Activated CD8-positive, alpha-beta T cell treated with anti-CD3 and anti-CD28 coated beads for 36 hours (primary cell): ENCODE measurements at regions not wholly inside any gene's neighbourhood (a gene's known extent, or its start where the extent isn't known, plus 50 kb on each side); places are given as distances from the start of the nearest gene placed in this dataset.

Source experiments
- ATAC-seq: fragments of 200-7000 bp; cut with Tn5 transposase; one replicate; pipeline ENCODE4 v1.10.0; 2021; ENCODE audit warnings: mild to moderate bottlenecking, moderate library complexity
- CTCF ChIA-PET: fragments of 350-600 bp; sonication (Branson Sonifier 250); formaldehyde crosslinking; loops from one replicate; lab custom pipeline; 2021; ENCODE audit warnings: antibody characterized with exemption; lab: Charles Lee
- POLR2A ChIA-PET: fragments of 350-600 bp; sonication (Branson Sonifier 250); formaldehyde crosslinking; loops from one replicate; lab custom pipeline; 2021; ENCODE audit warnings: antibody characterized with exemption; lab: Charles Lee
- DNase-seq: peaks from one replicate; pipeline ENCODE4 v3.0.0-alpha.2; 2020
- H3K27ac Mint-ChIP-seq: one replicate; pipeline ENCODE4 v1.8.0; 2021; ENCODE audit warnings: mild to moderate bottlenecking, mixed read lengths
- H3K27me3 Mint-ChIP-seq: one replicate; pipeline ENCODE4 v1.8.0; 2021; ENCODE audit warnings: mixed read lengths
- H3K36me3 Mint-ChIP-seq: one replicate; pipeline ENCODE4 v1.8.0; 2021; ENCODE audit warnings: low read depth, mixed read lengths
- H3K4me1 Mint-ChIP-seq: one replicate; pipeline ENCODE4 v1.8.0; 2021; ENCODE audit warnings: low read depth, mixed read lengths
- H3K4me3 Mint-ChIP-seq: one replicate; pipeline ENCODE4 v1.8.0; 2021; ENCODE audit warnings: mild to moderate bottlenecking, moderate library complexity, mixed read lengths
- H3K9me3 Mint-ChIP-seq: one replicate; pipeline ENCODE4 v1.8.0; 2021; ENCODE audit warnings: mixed read lengths
- CTCF ChIP-seq: fragments of 200-600 bp; IDR thresholded peaks from one replicate; pipeline ENCODE4 v1.8.0; 2022; ENCODE audit warnings: antibody characterized with exemption, mild to moderate bottlenecking
- intact Hi-C: fragments of 100-400 bp; cut with micrococcal nuclease; formaldehyde crosslinking; loops from one replicate; pipeline ENCODE4 v1.10.0; 2022

- no peaks in the 10 kb centered on the region for H3K36me3 Mint-ChIP-seq
- no peak overlapping the region for H3K27ac Mint-ChIP-seq
- TF ChIP-seq CTCF: no peak
- ATAC-seq (no peak), DNase-seq (no peak)
- ChIA-PET CTCF (no interaction called here), POLR2A (no interaction called here)
- H3K27me3 Mint-ChIP-seq: peaks cover 17% of the 10 kb centered on the region
- H3K4me1 Mint-ChIP-seq: no peaks in the 10 kb centered on the region
- intact Hi-C loops: no loop called here
- no peaks in the 10 kb centered on the region for H3K9me3 Mint-ChIP-seq
- H3K4me3 Mint-ChIP-seq: no peak overlapping the region
Measured at GRCh38 chr10:33501161-33501560, 166.7 kb upstream of the NRP1 start.

GRCh38 chr10:33498391-33498891, 164.0 kb upstream of the NRP1 start:
- no peak for DNase-seq
- TF ChIP-seq CTCF: no peak
- Mint-ChIP-seq H3K4me3 (no peak overlapping the region), H3K36me3 (no peaks in the 10 kb centered on the region), H3K27me3 (peaks cover 7% of the 10 kb centered on the region), H3K9me3 (no peaks in the 10 kb centered on the region), H3K27ac (no peak overlapping the region), H3K4me1 (no peaks in the 10 kb centered on the region)
- CTCF ChIA-PET: no interaction called here
- POLR2A ChIA-PET: no interaction called here
- ATAC-seq: no peak
- intact Hi-C loops: no loop called here

GRCh38 chr10:33497338-33497737, 162.9 kb upstream of the NRP1 start:
- no peak for DNase-seq
- Mint-ChIP-seq H3K4me1 (no peaks in the 10 kb centered on the region), H3K27me3 (peaks cover 4% of the 10 kb centered on the region), H3K36me3 (no peaks in the 10 kb centered on the region), H3K4me3 (no peak overlapping the region), H3K9me3 (no peaks in the 10 kb centered on the region), H3K27ac (no peak overlapping the region)
- ATAC-seq: no peak
- TF ChIP-seq CTCF: no peak
- ChIA-PET CTCF (no interaction called here), POLR2A (no interaction called here)
- intact Hi-C loops: no loop called here

GRCh38 chr10:33496096-33496495, 161.6 kb upstream of the NRP1 start:
- no peak for TF ChIP-seq CTCF
- no peaks in the 10 kb centered on the region for H3K4me1 Mint-ChIP-seq
- intact Hi-C loops: no loop called here
- H3K4me3 Mint-ChIP-seq: no peak overlapping the region
- no peak overlapping the region for H3K27ac Mint-ChIP-seq
- H3K36me3 Mint-ChIP-seq: no peaks in the 10 kb centered on the region
- ChIA-PET POLR2A (no interaction called here), CTCF (no interaction called here)
- ATAC-seq (no peak), DNase-seq (no peak)
- H3K9me3 Mint-ChIP-seq: no peaks in the 10 kb centered on the region
- peaks cover 2% of the 10 kb centered on the region for H3K27me3 Mint-ChIP-seq

GRCh38 chr10:33494694-33495265, 160.3 kb upstream of the NRP1 start:
- ChIA-PET CTCF (no interaction called here), POLR2A (no interaction called here)
- Mint-ChIP-seq H3K27ac (no peak overlapping the region), H3K4me1 (no peaks in the 10 kb centered on the region), H3K36me3 (no peaks in the 10 kb centered on the region), H3K27me3 (peaks cover 2% of the 10 kb centered on the region), H3K4me3 (no peak overlapping the region), H3K9me3 (no peaks in the 10 kb centered on the region)
- no peak for TF ChIP-seq CTCF
- no peak for DNase-seq
- ATAC-seq: no peak
- intact Hi-C loops: no loop called here
